GM19328 (cell line): ENCODE measurements at regions not wholly inside any gene's neighbourhood (a gene's known extent, or its start where the extent isn't known, plus 50 kb on each side); places are given as distances from the start of the nearest gene placed in this dataset.
"Not testable (repeated sequence)": the region's sequence is repeated elsewhere in the genome, so short reads cannot be mapped to it uniquely, and the experiment has no call there.

ENCODE experiments used
- ATAC-seq: cut with Tn5 transposase; IDR thresholded peaks from one replicate; pipeline ENCODE4 v1.9.1; 2021; ENCODE audit warnings: mild to moderate bottlenecking, moderate library complexity; ENCODE audit not compliant: unreplicated experiment

GRCh38 chrX:1060562-1060960 is 151.9 kb downstream of the CRLF2 start:
- ATAC-seq, result no peak

DNA sequence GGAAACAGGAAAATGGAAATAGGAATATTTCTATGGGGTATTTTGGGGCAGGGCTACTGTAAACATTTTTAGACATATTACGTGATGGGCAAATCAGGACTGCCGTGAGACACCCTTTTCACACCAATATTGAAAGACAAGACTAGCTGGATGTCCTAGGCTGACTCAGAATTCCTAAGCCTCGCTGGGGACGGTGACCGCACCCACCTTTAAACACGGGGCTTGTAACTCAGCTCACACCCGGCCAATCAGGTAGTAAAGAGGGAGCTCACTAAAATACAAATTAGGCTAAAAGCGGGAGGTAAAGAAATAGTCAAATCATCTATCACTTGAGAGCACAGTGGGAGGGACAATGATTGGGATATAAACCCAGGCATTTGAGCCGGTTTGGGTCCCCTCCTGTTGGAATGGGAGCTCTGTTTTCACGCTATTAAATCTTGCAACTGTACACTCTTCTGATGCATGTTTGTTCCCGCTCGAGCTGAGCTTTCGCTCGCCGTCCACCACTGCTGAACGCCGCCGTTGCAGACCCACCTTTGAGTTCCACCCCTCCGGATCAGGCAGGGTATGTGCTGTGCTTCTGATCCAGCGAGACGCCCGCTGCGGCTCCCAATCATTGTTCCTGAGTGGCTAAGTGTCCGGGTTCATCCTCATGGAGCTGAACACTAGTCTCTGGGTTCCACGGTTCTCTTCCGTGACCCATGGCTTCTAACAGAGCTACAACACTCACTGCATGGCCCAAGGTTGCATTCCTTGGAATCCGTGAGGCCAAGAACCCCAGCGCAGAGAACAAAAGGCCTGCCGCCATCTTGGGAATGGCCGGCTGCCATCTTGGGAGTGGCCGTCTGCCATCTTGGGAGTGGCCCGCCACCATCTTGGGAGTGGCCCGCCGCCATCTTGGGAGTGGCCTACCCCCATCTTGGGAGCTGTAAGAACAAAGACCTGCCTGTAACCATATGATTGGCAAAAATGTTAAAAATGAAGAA is 152.6 kb downstream of the CRLF2 start:
- ATAC-seq, result no peak

DNA sequence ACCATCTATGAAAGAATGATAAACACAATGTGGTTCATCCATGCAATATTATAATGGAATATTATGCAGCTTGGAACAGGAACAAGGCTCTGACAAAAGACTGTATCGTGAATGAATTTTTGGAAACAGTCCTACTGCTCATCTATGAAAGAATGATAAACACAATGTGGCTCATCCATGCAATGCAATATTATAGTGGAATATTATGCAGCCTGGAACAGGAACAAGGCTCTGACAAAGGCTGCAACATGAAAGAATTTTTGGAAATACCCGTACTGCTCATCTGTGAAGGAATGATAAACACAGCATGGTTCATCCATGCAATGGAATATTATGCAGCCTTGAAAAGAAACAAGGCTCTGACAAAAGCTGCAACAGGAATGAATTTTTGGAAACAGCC is 158.8 kb downstream of the CRLF2 start:
- not testable (repeated sequence) for ATAC-seq

DNA sequence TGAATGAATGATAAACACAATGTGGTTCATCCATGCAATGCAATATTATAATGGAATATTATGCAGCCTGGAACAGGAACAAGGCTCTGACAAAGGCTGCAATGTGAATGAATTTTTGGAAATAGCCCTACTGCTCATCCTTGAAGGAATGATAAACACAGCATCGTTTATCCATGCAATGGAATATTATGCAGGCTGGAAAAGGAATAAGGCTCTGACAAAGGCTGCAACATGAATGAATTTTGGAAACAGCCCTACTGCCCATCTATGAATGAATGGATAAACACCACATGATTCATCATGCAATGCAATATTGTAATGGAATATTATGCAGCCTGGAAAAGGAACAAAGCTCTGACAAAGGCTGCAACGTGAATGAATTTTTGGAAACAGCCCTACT is 159.4 kb downstream of the CRLF2 start:
- ATAC-seq, result no peak

- no peak for ATAC-seq
Observed at GRCh38 chrX:1052021-1052420, 160.4 kb downstream of the CRLF2 start.

- no peak for ATAC-seq
Observed at GRCh38 chrX:1051421-1051820, 161.0 kb downstream of the CRLF2 start.

DNA sequence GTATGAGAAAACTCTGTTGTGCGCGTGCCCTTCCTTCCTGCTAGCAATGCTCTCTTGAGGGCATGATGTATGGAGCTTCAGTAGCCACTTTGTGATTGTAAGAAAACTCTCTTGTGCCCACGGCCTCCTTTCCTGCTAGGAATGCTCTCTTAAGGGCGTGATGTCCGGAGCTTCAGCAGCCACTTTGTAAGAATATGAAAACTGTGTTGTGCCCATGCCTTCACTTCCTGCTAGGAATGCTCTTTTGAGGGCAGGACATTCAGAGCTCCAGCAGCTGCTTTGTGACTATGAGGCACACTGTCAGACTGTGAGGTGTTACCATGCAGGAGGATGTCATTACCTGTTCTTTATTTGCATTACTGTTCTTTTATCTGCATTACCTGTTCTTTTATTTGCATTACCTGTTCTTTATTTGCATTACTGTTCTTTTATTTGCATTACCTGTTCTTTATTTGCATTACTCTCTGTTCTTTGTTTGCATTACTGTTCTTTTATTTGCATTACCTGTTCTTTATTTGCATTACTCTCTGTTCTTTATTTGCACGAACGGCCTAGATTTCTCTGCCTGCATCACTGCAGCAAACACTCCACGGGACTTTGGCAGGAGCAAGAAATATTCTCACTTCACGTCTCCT is 166.7 kb downstream of the CRLF2 start:
- no peak for ATAC-seq

- ATAC-seq, result no peak
Observed at GRCh38 chrX:1041091-1041490, 171.4 kb downstream of the CRLF2 start.

- not testable (repeated sequence) for ATAC-seq
Observed at GRCh38 chrX:1035931-1036330, 176.5 kb downstream of the CRLF2 start.

- ATAC-seq, result no peak
Observed at GRCh38 chrX:1035206-1035605, 177.2 kb downstream of the CRLF2 start.

DNA sequence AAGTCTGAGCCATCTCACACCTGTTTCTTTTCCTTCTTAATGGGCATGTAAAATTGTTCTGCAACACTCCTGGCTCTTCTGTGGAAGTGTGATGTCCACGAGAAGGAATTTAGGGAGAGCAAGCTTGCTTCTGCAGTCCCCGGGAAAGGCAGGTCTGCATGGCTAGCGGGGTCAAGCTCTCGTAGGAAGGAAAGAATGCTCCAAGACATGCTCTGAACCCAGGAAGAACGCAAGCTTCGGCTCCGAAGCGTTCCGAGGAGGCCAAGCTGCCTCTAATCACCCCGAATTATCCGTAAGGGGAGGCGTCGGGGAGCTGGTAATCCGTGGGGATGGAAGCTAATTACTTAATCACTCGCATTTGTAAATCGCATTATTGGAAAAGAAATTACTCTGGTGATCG is 177.7 kb downstream of the CRLF2 start:
- ATAC-seq, result no peak

DNA sequence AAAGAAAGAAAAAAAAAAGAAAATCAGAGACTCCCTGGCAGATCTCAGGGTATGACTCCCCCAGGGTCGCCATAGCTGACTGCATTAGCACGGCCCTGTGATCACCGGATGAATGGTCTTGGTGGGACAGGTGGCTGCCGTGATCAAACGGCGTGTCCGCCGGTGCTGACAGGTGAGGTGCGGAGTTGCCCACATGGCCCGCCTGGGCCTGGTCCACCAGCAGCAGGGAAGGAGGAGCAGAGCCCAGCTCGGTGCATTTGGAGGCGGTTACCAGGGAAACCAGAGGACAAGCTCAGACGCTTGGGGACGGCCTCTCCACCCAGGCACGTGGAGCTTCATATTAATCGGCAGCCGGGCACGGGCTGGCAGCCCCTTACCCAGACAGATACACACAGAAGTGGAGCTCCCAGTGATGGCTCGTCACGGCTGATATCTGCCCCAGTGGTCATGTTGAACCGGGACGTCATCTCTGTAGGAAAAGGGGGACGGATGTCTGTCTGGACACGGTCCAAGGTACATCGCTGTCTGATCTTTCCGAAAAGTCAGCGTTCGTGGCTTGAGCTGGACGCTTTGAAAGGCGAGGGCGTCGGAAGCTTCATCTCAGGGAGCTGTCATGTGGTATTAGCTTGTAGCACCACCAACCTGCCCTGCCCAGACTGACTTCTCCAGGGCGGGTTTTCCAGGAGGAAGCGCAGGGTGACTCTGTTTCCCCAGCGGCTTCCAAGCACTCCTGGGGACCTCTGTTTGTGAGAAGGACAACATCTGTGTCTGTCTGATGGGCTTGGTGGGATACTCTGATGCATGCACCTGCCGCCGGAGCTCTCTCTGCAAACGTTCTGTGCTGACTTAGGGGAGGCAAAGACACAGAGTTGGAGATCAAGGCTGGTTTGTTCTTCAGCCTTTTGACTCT is 180.7 kb downstream of the CRLF2 start:
- no peak for ATAC-seq

GRCh38 chrX:1029494-1029893 is 183.0 kb downstream of the CRLF2 start:
- no peak for ATAC-seq

DNA sequence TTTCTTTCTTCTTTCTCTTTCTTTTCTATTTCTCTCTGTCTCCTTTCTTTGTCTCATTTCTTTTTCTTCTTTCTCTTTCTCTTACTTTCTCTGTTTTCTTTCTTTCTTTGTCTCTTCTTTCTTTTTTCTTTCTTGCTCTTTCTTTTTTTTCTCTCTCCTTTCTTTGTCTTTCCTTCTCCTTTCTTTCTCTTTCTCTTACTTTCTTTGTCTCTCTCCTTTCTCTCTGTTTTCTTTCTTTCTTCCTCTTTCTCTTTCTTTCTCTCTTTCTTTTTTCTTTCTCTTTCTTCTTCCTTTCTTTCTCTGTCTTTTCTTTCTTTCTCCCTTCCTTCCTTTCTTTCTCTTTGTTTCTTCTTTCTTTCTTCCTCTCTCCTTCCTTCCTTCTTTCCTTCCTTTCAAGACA is 184.8 kb downstream of the CRLF2 start:
- ATAC-seq, result no peak

GRCh38 chrX:1027133-1027532 is 185.3 kb downstream of the CRLF2 start:
- ATAC-seq, result no peak

- ATAC-seq, result no peak
Observed at GRCh38 chrX:1026263-1027015, 186.0 kb downstream of the CRLF2 start.

DNA sequence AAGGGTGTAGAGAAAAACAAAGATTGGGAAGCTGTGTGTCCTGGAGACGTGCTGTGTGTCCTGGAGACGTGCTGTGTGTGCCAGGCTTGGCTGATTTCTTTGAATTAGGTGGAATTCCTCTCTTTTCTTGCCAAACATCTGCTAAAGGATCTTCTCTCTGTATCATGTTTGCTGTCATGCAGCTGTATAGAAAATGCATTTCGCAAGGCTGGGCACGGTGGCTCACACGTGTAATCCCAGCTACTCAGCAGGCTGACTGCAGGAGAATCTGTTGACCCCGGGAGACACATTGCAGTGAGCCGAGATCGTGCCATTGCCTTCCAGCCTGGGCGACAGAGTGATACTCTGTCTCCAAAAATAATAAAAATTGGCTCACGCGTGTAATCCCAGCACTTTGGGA is 187.0 kb downstream of the CRLF2 start:
- no peak for ATAC-seq

- no peak for ATAC-seq
Observed at GRCh38 chrX:1023676-1024075, 188.8 kb downstream of the CRLF2 start.

GRCh38 chrX:1021314-1021993 is 191.0 kb downstream of the CRLF2 start:
- ATAC-seq, result not testable (repeated sequence)

- no peak for ATAC-seq
Observed at GRCh38 chrX:1020634-1021166, 191.7 kb downstream of the CRLF2 start.
